ENCODE measurements at regions not wholly inside any gene's neighbourhood (a gene's known extent, or its start where the extent isn't known, plus 50 kb on each side); places are given as distances from the start of the nearest gene placed in this dataset.

DNA sequence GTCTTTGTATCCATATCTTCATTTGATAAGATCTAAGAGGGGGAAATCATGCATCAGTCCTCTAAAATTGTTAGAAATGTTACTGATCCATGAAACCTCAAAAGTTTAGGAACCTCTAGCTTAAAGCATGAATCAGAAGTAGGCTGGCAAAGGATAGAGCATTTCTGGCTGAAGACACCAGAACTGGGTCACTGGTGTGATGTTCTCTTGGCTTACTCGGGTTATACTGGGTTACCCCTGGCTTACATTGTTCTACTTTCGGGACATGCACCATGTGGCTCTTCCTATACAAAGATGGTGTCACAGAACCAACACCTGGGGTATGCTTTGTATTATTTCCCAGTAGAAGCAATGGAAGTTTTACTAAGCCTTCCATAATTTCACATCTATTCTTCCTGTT is 83.2 kb upstream of the TNP1 start:
- TF ChIP-seq, protein P1, sequence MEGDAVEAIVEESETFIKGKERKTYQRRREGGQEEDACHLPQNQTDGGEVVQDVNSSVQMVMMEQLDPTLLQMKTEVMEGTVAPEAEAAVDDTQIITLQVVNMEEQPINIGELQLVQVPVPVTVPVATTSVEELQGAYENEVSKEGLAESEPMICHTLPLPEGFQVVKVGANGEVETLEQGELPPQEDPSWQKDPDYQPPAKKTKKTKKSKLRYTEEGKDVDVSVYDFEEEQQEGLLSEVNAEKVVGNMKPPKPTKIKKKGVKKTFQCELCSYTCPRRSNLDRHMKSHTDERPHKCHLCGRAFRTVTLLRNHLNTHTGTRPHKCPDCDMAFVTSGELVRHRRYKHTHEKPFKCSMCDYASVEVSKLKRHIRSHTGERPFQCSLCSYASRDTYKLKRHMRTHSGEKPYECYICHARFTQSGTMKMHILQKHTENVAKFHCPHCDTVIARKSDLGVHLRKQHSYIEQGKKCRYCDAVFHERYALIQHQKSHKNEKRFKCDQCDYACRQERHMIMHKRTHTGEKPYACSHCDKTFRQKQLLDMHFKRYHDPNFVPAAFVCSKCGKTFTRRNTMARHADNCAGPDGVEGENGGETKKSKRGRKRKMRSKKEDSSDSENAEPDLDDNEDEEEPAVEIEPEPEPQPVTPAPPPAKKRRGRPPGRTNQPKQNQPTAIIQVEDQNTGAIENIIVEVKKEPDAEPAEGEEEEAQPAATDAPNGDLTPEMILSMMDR (IDR thresholded peaks at IDR 0.05; ENCODE audit: control extremely low read depth, extremely low read depth, low read depth, missing control alignments) = no peak
- CTCF ChIA-PET = interaction anchor here (1.2 kb wide), 1 partner anchor 16 kb away, joined by 3 read pairs; no protein-coding TSS in a partner anchor
- no peak for DNase-seq (ENCODE audit: extremely low spot score)
- POLR2A ChIA-PET = no interaction called here

DNA sequence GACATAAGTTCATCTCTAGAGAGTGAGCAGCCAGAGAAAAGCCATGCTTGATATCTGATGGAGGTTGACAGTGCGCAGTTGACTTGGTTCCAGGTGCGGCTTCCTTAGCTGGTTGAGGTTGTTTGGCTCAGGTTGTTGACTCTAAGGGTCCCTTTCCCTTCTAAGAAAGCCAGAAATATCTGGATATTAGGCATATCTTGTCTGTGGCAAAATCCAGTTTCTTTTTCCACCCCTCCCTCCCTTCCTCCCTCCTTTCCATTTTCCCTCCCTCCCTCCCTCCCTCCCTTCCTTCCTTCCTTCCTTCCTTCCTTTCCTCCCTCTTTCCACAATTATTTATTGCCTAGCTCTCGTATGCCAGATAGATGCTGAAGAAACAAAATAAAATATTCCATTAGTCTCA is 82.6 kb upstream of the TNP1 start:
- DNase-seq (ENCODE audit: extremely low spot score) = no peak
- CTCF ChIA-PET = no interaction called here
- TF ChIP-seq, protein P1 (IDR thresholded peaks at IDR 0.05; ENCODE audit: control extremely low read depth, extremely low read depth, low read depth, missing control alignments) = no peak
- POLR2A ChIA-PET = no interaction called here

DNA sequence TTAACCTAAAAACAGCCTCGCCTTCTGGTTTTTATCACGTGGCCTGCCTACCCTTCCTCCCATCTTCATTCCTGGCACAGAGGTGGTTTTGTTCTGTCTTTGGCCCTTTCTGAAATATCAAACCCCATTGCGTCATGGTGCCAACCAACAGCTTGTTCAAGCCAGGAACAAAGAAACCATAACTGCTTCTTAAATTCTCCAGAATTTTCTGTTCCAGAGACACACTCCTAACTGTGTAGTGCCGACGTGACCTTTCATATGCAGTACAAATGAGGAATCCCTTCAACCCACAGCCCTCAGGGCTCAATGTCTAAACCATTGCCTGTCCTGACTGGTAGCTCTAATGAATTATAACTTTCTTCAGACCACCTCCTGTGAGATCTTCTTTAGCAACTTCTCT is 82.2 kb upstream of the TNP1 start:
- CTCF ChIA-PET = no interaction called here
- TF ChIP-seq, protein P1 (IDR thresholded peaks at IDR 0.05; ENCODE audit: control extremely low read depth, extremely low read depth, low read depth, missing control alignments) = no peak
- DNase-seq (ENCODE audit: extremely low spot score) = no peak
- POLR2A ChIA-PET = no interaction called here

DNA sequence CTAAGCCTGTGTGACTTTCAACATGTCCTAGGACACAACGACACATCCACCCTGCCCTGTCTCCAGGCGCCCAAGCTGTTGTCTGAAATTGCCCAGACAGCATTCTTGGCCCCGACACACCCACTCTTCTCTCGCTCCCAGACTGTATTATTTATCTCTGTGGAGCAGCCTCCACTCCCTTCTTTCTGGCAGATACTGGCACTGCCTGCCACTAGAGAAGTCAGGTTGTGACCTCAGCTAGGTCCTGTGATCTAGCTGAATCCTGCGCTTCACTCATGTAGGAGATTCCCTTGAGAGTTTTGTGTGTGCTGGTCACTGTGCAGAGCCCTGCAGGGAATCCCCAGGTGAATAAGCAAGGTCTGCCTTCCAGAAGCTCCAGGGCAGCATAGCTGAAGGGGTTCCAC is 77.1 kb upstream of the TNP1 start:
- POLR2A ChIA-PET = no interaction called here
- CTCF ChIA-PET = no interaction called here
- DNase-seq (ENCODE audit: extremely low spot score) = no peak
- TF ChIP-seq, protein P1 (IDR thresholded peaks at IDR 0.05; ENCODE audit: control extremely low read depth, extremely low read depth, low read depth, missing control alignments) = no peak

DNA sequence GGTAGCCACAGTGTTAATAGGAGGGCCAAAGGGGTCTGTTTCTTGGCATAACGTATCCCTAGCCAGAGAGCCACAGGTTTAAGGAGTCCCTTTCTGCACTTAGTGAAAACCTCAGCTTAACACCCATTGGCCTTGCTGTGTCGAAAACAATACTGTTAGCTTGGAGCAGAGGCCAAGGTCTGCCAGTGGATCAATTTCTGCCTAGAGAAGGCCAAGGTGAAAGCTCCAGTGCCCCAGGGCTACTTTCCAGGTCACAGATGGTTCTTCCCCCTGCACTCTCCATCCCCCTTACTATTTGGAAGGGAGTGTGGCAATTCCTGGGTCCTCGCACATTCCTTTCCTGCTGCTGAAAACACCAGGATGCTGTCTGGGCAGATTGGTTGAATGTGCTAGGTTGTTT is 74.8 kb upstream of the TNP1 start:
- no peak for DNase-seq (ENCODE audit: extremely low spot score)
- POLR2A ChIA-PET = no interaction called here
- TF ChIP-seq, protein P1 (IDR thresholded peaks at IDR 0.05; ENCODE audit: control extremely low read depth, extremely low read depth, low read depth, missing control alignments) = no peak
- CTCF ChIA-PET = no interaction called here

DNA sequence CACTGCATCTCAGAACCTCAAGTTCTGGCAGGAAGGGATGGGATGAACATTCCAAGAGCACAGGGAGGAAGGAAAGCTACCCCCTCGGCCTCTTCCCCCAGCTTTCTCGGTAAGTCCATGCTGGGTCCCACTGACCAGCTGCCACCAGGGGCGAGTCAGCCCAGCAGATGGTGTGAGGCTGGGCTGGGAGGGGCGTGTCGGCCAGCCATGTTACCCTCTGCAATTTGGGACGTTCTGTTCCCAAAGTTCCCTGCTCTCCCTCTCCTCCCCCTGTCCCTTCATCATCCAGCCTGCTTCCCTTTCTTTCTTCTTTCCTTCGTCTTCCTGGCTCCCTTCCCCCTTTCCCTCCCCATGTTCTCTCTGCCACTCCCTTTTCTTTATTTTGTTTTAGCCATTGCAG is 74.3 kb upstream of the TNP1 start:
- TF ChIP-seq, protein P1 (IDR thresholded peaks at IDR 0.05; ENCODE audit: control extremely low read depth, extremely low read depth, low read depth, missing control alignments) = no peak
- ChIA-PET CTCF (no interaction called here), POLR2A (no interaction called here)
- DNase-seq (ENCODE audit: extremely low spot score) = no peak

Measured in GM10248 (cell line).